HepG2 (cell line): ENCODE measurements at regions not wholly inside any gene's neighbourhood (a gene's known extent, or its start where the extent isn't known, plus 50 kb on each side); places are given as distances from the start of the nearest gene placed in this dataset.

Experiments
- ATM ChIP-seq: fragments of 450-650 bp; IDR thresholded peaks from 2 replicates; pipeline ENCODE4 v1.7.1; 2017; ENCODE audit warnings: mild to moderate bottlenecking, borderline replicate concordance
- CEBPZ ChIP-seq: IDR thresholded peaks from 2 replicates; pipeline ENCODE4 v1.6.1; 2012; ENCODE audit warnings: low read length, improper control_type of control experiment
- KAT8 ChIP-seq: IDR thresholded peaks from 2 replicates; pipeline ENCODE4 v1.6.1; 2016; ENCODE audit warnings: missing genetic modification reagents, missing compliant biosample characterization
- MIER2 ChIP-seq: IDR thresholded peaks from 2 replicates; pipeline ENCODE4 v1.6.1; 2016; ENCODE audit warnings: missing biosample characterization, missing genetic modification reagents
- NR2F1 ChIP-seq, 2 experiments: fragments of 450-650 bp in 1 of 2; formaldehyde crosslinking in 1 of 2; IDR thresholded peaks; 2 replicates each; pipeline versions ENCODE4 v1.5.0 to v1.6.1; 2016 to 2020; ENCODE audit warnings: mild to moderate bottlenecking in 1 of 2, missing compliant biosample characterization in 1 of 2, missing genetic modification reagents in 1 of 2, moderate library complexity in 1 of 2
- SP2 ChIP-seq: sonication (generic); formaldehyde crosslinking; IDR thresholded peaks from 2 replicates; pipeline ENCODE4 v1.5.1; 2020; ENCODE audit warnings: mild to moderate bottlenecking, missing genetic modification reagents
- TAF15 ChIP-seq: fragments of 200-400 bp; formaldehyde crosslinking; IDR thresholded peaks from one replicate; pipeline ENCODE4 v1.6.1; 2018; ENCODE audit warnings: mild to moderate bottlenecking, low read depth, low read length; ENCODE audit not compliant: poor library complexity, severe bottlenecking
- ZBTB1 ChIP-seq: sonication (generic); formaldehyde crosslinking; IDR thresholded peaks from 2 replicates; pipeline ENCODE4 v1.4.0; 2020; ENCODE audit warnings: missing genetic modification reagents, borderline replicate concordance
- ZFP90 ChIP-seq: sonication (generic); formaldehyde crosslinking; IDR thresholded peaks from 2 replicates; pipeline ENCODE4 v1.8.0; 2022; ENCODE audit warnings: missing genetic modification reagents, mild to moderate bottlenecking, inconsistent platforms, borderline replicate concordance
- ZNF24 ChIP-seq: fragments of 450-650 bp; IDR thresholded peaks from 2 replicates; pipeline ENCODE4 v1.6.1; 2017; ENCODE audit warnings: antibody characterized with exemption, mild to moderate bottlenecking
- ZNF782 ChIP-seq: sonication (generic); formaldehyde crosslinking; IDR thresholded peaks from 2 replicates; pipeline ENCODE4 v1.4.0; 2020; ENCODE audit warnings: missing genetic modification reagents, mild to moderate bottlenecking, borderline replicate concordance
- TF ChIP-seq, protein P1 (sequence below): sonication (generic); formaldehyde crosslinking; IDR thresholded peaks from 2 replicates; pipeline ENCODE4 v1.4.0; 2020; ENCODE audit warnings: mild to moderate bottlenecking, missing genetic modification reagents
- TF ChIP-seq, protein P2 (sequence below): sonication (generic); formaldehyde crosslinking; IDR thresholded peaks from 2 replicates; pipeline ENCODE4 v1.4.0; 2020; ENCODE audit warnings: missing genetic modification reagents, mild to moderate bottlenecking, borderline replicate concordance
- TF ChIP-seq, protein P3 (sequence below): sonication (generic); formaldehyde crosslinking; IDR thresholded peaks from 2 replicates; pipeline ENCODE4 v1.9.0; 2021; ENCODE audit warnings: missing genetic modification reagents, borderline replicate concordance
- TF ChIP-seq, protein P4 (sequence below): sonication (generic); formaldehyde crosslinking; IDR thresholded peaks from 2 replicates; pipeline ENCODE4 v1.5.1; 2020; ENCODE audit warnings: missing genetic modification reagents, mild to moderate bottlenecking, borderline replicate concordance

GRCh38 chr13:51524312-51524711 lies 60.0 kb upstream of the WDFY2 start (continued):
- TF ChIP-seq CEBPZ (no peak), ZFP90 (CRISPR knock-in tag) (no peak), ZNF24 (no peak), ZBTB1 (no peak), SP2 (CRISPR knock-in tag) (no peak), MIER2 (no peak), ATM (no peak), NR2F1 (CRISPR knock-in tag; IDR thresholded peaks at IDR 0.05) (0 out of 4 replicates have a peak, but pooled peaks of 1 of the 2 experiments have one; percentile 46), TAF15 (no peak), ZNF782 (CRISPR knock-in tag) (no peak), KAT8 (CRISPR knock-in tag) (peak; percentile 52; the same call in 1 of the 2 replicates)
- TF ChIP-seq, protein P1, sequence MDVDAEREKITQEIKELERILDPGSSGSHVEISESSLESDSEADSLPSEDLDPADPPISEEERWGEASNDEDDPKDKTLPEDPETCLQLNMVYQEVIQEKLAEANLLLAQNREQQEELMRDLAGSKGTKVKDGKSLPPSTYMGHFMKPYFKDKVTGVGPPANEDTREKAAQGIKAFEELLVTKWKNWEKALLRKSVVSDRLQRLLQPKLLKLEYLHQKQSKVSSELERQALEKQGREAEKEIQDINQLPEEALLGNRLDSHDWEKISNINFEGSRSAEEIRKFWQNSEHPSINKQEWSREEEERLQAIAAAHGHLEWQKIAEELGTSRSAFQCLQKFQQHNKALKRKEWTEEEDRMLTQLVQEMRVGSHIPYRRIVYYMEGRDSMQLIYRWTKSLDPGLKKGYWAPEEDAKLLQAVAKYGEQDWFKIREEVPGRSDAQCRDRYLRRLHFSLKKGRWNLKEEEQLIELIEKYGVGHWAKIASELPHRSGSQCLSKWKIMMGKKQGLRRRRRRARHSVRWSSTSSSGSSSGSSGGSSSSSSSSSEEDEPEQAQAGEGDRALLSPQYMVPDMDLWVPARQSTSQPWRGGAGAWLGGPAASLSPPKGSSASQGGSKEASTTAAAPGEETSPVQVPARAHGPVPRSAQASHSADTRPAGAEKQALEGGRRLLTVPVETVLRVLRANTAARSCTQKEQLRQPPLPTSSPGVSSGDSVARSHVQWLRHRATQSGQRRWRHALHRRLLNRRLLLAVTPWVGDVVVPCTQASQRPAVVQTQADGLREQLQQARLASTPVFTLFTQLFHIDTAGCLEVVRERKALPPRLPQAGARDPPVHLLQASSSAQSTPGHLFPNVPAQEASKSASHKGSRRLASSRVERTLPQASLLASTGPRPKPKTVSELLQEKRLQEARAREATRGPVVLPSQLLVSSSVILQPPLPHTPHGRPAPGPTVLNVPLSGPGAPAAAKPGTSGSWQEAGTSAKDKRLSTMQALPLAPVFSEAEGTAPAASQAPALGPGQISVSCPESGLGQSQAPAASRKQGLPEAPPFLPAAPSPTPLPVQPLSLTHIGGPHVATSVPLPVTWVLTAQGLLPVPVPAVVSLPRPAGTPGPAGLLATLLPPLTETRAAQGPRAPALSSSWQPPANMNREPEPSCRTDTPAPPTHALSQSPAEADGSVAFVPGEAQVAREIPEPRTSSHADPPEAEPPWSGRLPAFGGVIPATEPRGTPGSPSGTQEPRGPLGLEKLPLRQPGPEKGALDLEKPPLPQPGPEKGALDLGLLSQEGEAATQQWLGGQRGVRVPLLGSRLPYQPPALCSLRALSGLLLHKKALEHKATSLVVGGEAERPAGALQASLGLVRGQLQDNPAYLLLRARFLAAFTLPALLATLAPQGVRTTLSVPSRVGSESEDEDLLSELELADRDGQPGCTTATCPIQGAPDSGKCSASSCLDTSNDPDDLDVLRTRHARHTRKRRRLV, result no peak
- TF ChIP-seq, protein P2, sequence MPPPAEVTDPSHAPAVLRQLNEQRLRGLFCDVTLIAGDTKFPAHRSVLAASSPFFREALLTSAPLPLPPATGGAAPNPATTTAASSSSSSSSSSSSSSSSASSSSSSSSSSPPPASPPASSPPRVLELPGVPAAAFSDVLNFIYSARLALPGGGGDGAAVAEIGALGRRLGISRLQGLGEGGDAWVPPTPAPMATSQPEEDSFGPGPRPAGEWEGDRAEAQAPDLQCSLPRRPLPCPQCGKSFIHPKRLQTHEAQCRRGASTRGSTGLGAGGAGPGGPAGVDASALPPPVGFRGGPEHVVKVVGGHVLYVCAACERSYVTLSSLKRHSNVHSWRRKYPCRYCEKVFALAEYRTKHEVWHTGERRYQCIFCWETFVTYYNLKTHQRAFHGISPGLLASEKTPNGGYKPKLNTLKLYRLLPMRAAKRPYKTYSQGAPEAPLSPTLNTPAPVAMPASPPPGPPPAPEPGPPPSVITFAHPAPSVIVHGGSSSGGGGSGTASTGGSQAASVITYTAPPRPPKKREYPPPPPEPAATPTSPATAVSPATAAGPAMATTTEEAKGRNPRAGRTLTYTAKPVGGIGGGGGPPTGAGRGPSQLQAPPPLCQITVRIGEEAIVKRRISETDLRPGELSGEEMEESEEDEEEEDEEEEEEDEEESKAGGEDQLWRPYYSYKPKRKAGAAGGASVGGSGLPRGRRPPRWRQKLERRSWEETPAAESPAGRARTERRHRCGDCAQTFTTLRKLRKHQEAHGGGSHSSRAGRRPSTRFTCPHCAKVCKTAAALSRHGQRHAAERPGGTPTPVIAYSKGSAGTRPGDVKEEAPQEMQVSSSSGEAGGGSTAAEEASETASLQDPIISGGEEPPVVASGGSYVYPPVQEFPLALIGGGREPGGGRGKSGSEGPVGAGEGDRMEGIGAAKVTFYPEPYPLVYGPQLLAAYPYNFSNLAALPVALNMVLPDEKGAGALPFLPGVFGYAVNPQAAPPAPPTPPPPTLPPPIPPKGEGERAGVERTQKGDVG (CRISPR knock-in tag), result no peak
- TF ChIP-seq, protein P3, sequence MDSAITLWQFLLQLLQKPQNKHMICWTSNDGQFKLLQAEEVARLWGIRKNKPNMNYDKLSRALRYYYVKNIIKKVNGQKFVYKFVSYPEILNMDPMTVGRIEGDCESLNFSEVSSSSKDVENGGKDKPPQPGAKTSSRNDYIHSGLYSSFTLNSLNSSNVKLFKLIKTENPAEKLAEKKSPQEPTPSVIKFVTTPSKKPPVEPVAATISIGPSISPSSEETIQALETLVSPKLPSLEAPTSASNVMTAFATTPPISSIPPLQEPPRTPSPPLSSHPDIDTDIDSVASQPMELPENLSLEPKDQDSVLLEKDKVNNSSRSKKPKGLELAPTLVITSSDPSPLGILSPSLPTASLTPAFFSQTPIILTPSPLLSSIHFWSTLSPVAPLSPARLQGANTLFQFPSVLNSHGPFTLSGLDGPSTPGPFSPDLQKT (CRISPR knock-in tag), result no peak
- TF ChIP-seq, protein P4, sequence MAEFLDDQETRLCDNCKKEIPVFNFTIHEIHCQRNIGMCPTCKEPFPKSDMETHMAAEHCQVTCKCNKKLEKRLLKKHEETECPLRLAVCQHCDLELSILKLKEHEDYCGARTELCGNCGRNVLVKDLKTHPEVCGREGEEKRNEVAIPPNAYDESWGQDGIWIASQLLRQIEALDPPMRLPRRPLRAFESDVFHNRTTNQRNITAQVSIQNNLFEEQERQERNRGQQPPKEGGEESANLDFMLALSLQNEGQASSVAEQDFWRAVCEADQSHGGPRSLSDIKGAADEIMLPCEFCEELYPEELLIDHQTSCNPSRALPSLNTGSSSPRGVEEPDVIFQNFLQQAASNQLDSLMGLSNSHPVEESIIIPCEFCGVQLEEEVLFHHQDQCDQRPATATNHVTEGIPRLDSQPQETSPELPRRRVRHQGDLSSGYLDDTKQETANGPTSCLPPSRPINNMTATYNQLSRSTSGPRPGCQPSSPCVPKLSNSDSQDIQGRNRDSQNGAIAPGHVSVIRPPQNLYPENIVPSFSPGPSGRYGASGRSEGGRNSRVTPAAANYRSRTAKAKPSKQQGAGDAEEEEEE (CRISPR knock-in tag), result no peak
